H9 (cell line): ENCODE measurements at regions not wholly inside any gene's neighbourhood (a gene's known extent, or its start where the extent isn't known, plus 50 kb on each side); places are given as distances from the start of the nearest gene placed in this dataset.

Source experiments
- DNase-seq: peaks from one replicate; pipeline ENCODE4 v3.0.0-alpha.2; 2017
- H2AFZ ChIP-seq: one replicate; pipeline ENCODE4 v1.6.1; 2013; ENCODE audit warnings: mild to moderate bottlenecking, low read length, control low read depth, moderate library complexity
- H2AK5ac ChIP-seq: 2 replicates; pipeline ENCODE4 v1.6.1; 2013; ENCODE audit warnings: low read length, control low read depth, mixed read lengths; ENCODE audit not compliant: insufficient read length
- H2BK120ac ChIP-seq: one replicate; pipeline ENCODE4 v1.6.1; 2013; ENCODE audit warnings: low read depth, mild to moderate bottlenecking, low read length, control low read depth, inconsistent platforms; ENCODE audit not compliant: poor library complexity, severe bottlenecking
- H2BK12ac ChIP-seq: 2 replicates; pipeline ENCODE4 v1.6.1; 2013; ENCODE audit warnings: low read length, control low read depth, mixed read lengths, low read depth; ENCODE audit not compliant: insufficient read length
- H2BK15ac ChIP-seq: 2 replicates; pipeline ENCODE4 v1.6.1; 2013; ENCODE audit warnings: low read depth, low read length, control low read depth
- H2BK20ac ChIP-seq: one replicate; pipeline ENCODE4 v1.6.1; 2013; ENCODE audit warnings: low read depth, mild to moderate bottlenecking, low read length, control low read depth, inconsistent platforms; ENCODE audit not compliant: poor library complexity, severe bottlenecking
- H2BK5ac ChIP-seq: 2 replicates; pipeline ENCODE4 v1.6.1; 2013; ENCODE audit warnings: low read length, control low read depth, mixed read lengths; ENCODE audit not compliant: insufficient read length
- H3K14ac ChIP-seq: 2 replicates; pipeline ENCODE4 v1.6.1; 2013; ENCODE audit warnings: low read length, control low read depth; ENCODE audit not compliant: insufficient read depth
- H3K18ac ChIP-seq: 2 replicates; pipeline ENCODE4 v1.6.1; 2013; ENCODE audit warnings: low read depth, mild to moderate bottlenecking, mixed read lengths, low read length, control low read depth; ENCODE audit not compliant: insufficient read length
- H3K23ac ChIP-seq: 2 replicates; pipeline ENCODE4 v1.6.1; 2013; ENCODE audit warnings: low read length, control low read depth, mixed read lengths, low read depth; ENCODE audit not compliant: insufficient read length
- H3K23me2 ChIP-seq: 2 replicates; pipeline ENCODE4 v1.6.1; 2013; ENCODE audit warnings: low read depth, mild to moderate bottlenecking, mixed read lengths, low read length, control low read depth; ENCODE audit not compliant: insufficient read length, poor library complexity, severe bottlenecking
- H3K27ac ChIP-seq: 2 replicates; pipeline ENCODE4 v1.5.1; 2013; ENCODE audit warnings: low read length, control low read depth, mixed read lengths, low read depth; ENCODE audit not compliant: insufficient read length
- H3K27me3 ChIP-seq: 2 replicates; pipeline ENCODE4 v1.6.1; 2013; ENCODE audit warnings: low read length, control low read depth, inconsistent platforms; ENCODE audit not compliant: insufficient read depth
- H3K4ac ChIP-seq: 2 replicates; pipeline ENCODE4 v1.6.1; 2013; ENCODE audit warnings: low read depth, mild to moderate bottlenecking, control low read depth, inconsistent platforms, low read length, moderate library complexity
- H3K4me1 ChIP-seq: 2 replicates; pipeline ENCODE4 v1.6.1; 2013; ENCODE audit warnings: low read length, control low read depth, inconsistent platforms; ENCODE audit not compliant: insufficient read depth
- H3K4me2 ChIP-seq: 2 replicates; pipeline ENCODE4 v1.6.1; 2013; ENCODE audit warnings: low read length, control low read depth, mixed read lengths; ENCODE audit not compliant: insufficient read length, insufficient read depth
- H3K56ac ChIP-seq: 2 replicates; pipeline ENCODE4 v1.6.1; 2013; ENCODE audit warnings: low read depth, mild to moderate bottlenecking, mixed read lengths, low read length, control low read depth; ENCODE audit not compliant: insufficient read length
- H3K79me1 ChIP-seq: 2 replicates; pipeline ENCODE4 v1.6.1; 2013; ENCODE audit warnings: low read depth, mild to moderate bottlenecking, moderate library complexity, low read length, control low read depth, inconsistent platforms; ENCODE audit not compliant: insufficient read depth, poor library complexity, severe bottlenecking
- H3K79me2 ChIP-seq: 2 replicates; pipeline ENCODE4 v1.6.1; 2013; ENCODE audit warnings: low read length, control low read depth, inconsistent platforms; ENCODE audit not compliant: insufficient read depth
- H3K9ac ChIP-seq: 2 replicates; pipeline ENCODE4 v1.6.1; 2013; ENCODE audit warnings: low read length, control low read depth, mixed read lengths; ENCODE audit not compliant: insufficient read length; ENCODE audit errors: extremely low read depth
- H3K9me3 ChIP-seq: one replicate; pipeline ENCODE4 v1.6.1; 2013; ENCODE audit warnings: low read depth, low read length, inconsistent platforms; ENCODE audit not compliant: control insufficient read depth
- H3T11ph ChIP-seq: one replicate; pipeline ENCODE4 v1.6.1; 2013; ENCODE audit warnings: mild to moderate bottlenecking, low read length, control low read depth, inconsistent platforms
- H4K20me1 ChIP-seq: one replicate; pipeline ENCODE4 v1.6.1; 2013; ENCODE audit not compliant: control insufficient read depth, insufficient read length, insufficient read depth
- H4K5ac ChIP-seq: 2 replicates; pipeline ENCODE4 v1.6.1; 2013; ENCODE audit warnings: low read depth, mild to moderate bottlenecking, mixed read lengths, low read length, control low read depth; ENCODE audit not compliant: insufficient read length
- H4K8ac ChIP-seq: replicated peaks from 2 replicates; pipeline ENCODE4 v1.6.1; 2013; ENCODE audit warnings: low read length, control low read depth, mixed read lengths, low read depth; ENCODE audit not compliant: insufficient read length
- H4K91ac ChIP-seq: 2 replicates; pipeline ENCODE4 v1.6.1; 2013; ENCODE audit warnings: low read depth, mild to moderate bottlenecking, moderate library complexity, mixed read lengths, low read length, control low read depth; ENCODE audit not compliant: insufficient read length
- H3K27ac Mint-ChIP-seq, 3 experiments: 2 replicates in 2 of 3; 3 replicates in 1 of 3; pipeline ENCODE4 v1.8.0; 2020 to 2021; ENCODE audit warnings: mixed read lengths in 3 of 3, mild to moderate bottlenecking in 1 of 3, moderate library complexity in 1 of 3
- H3K27me3 Mint-ChIP-seq: 2 replicates; pipeline ENCODE4 v1.8.0; 2021; ENCODE audit warnings: low read depth, mild to moderate bottlenecking, moderate library complexity, mixed read lengths
- H3K36me3 Mint-ChIP-seq, 3 experiments: 2 replicates in 2 of 3; 3 replicates in 1 of 3; pipeline ENCODE4 v1.8.0; 2020 to 2021; ENCODE audit warnings: low read depth in 3 of 3, mixed read lengths in 3 of 3; ENCODE audit not compliant: insufficient read depth in 1 of 3
- H3K4me1 Mint-ChIP-seq, 2 experiments: 2 replicates each; pipeline ENCODE4 v1.8.0; 2020; ENCODE audit warnings: mixed read lengths in 2 of 2
- H3K4me3 Mint-ChIP-seq, 2 experiments: 2 replicates in 1 of 2; 3 replicates in 1 of 2; pipeline ENCODE4 v1.8.0; 2020 to 2021; ENCODE audit warnings: mild to moderate bottlenecking in 2 of 2, mixed read lengths in 2 of 2, moderate library complexity in 1 of 2
- H3K9me3 Mint-ChIP-seq, 2 experiments: 2 replicates in 1 of 2; 3 replicates in 1 of 2; pipeline ENCODE4 v1.8.0; 2020; ENCODE audit warnings: mild to moderate bottlenecking in 2 of 2, mixed read lengths in 2 of 2, moderate library complexity in 1 of 2
- WGBS: extraction: QIAGEN DNeasy Blood & Tissue Kit; methylation state at CpG from one replicate; pipeline ENCODE4 v1.1.7; 2013; ENCODE audit warnings: missing lambda C conversion rate, low lambda C conversion rate, mixed read lengths; ENCODE audit not compliant: insufficient read length; ENCODE audit errors: extremely low coverage; 5-methylcytosine and 5-hydroxymethylcytosine counted together
- TF ChIP-seq, protein P1 (sequence below): fragments of 200-600 bp; sonication (generic); conservative IDR thresholded peaks from 3 replicates; pipeline ENCODE4 v1.8.0; 2021; ENCODE audit warnings: antibody characterized with exemption, mild to moderate bottlenecking

DNA sequence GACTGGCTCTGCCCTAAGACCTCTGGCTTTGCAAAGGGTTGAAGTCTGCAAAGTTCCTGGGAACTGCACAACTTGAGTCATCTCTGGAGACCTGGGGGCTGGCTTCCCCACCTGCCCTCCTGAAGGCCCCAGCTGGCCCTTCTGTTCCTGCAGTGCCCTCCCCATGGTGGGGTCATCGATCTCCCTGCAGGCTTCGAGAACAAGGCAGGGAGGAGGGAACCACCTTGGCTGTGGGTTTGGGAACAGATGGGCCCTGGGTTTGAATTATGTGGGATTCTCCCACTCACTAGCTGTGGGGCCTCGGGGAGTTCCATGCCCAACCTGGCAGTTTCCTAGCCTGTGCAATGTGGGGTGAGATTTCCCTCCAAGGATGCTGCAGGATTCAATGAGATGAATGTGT lies 310.2 kb downstream of the PTPRU start:
- Histone ChIP-seq H3K27ac (no peak overlapping the region), H3K4me2 (no peak overlapping the region), H4K20me1 (no peaks in the 10 kb centered on the region), H2BK20ac (no peak overlapping the region), H2BK15ac (no peak overlapping the region), H3K18ac (no peak overlapping the region), H3K27me3 (no peaks in the 10 kb centered on the region), H2BK12ac (no peak overlapping the region), H3K4ac (no peak overlapping the region), H3K9me3 (no peaks in the 10 kb centered on the region), H3K14ac (no peak overlapping the region), H3K79me1 (no peaks in the 10 kb centered on the region), H3K56ac (no peak overlapping the region), H2BK5ac (no peak overlapping the region), H4K8ac (no peak overlapping the region), H3K23ac (no peak overlapping the region), H3K9ac (no peak overlapping the region), H2AK5ac (no peak overlapping the region), H2BK120ac (no peak overlapping the region), H2AFZ (no peak overlapping the region), H3K79me2 (no peaks in the 10 kb centered on the region), H3T11ph (no peak overlapping the region), H4K91ac (no peak overlapping the region), H3K4me1 (no peaks in the 10 kb centered on the region; the same call in 1 of the 2 replicates), H4K5ac (no peak overlapping the region), H3K23me2 (no peaks in the 10 kb centered on the region)
- no peak overlapping the region for H3K4me3 Mint-ChIP-seq
- TF ChIP-seq, protein P1, sequence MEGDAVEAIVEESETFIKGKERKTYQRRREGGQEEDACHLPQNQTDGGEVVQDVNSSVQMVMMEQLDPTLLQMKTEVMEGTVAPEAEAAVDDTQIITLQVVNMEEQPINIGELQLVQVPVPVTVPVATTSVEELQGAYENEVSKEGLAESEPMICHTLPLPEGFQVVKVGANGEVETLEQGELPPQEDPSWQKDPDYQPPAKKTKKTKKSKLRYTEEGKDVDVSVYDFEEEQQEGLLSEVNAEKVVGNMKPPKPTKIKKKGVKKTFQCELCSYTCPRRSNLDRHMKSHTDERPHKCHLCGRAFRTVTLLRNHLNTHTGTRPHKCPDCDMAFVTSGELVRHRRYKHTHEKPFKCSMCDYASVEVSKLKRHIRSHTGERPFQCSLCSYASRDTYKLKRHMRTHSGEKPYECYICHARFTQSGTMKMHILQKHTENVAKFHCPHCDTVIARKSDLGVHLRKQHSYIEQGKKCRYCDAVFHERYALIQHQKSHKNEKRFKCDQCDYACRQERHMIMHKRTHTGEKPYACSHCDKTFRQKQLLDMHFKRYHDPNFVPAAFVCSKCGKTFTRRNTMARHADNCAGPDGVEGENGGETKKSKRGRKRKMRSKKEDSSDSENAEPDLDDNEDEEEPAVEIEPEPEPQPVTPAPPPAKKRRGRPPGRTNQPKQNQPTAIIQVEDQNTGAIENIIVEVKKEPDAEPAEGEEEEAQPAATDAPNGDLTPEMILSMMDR: no peak
- H3K27me3 Mint-ChIP-seq: no peaks in the 10 kb centered on the region; the same call in 1 of the 2 replicates
- no peak for DNase-seq
- no peak overlapping the region for H3K27ac Mint-ChIP-seq
- no peaks in the 10 kb centered on the region; a peak in 1 of 5 replicates for H3K9me3 Mint-ChIP-seq
- no peaks in the 10 kb centered on the region; a peak in 1 of 7 replicates for H3K36me3 Mint-ChIP-seq
- peaks cover 0 to 9% of the 10 kb centered on the region in 2 experiments; a peak in 2 of 4 replicates for H3K4me1 Mint-ChIP-seq
- no CpG with 5 or more reads among the region's 3 CpGs for WGBS
